Lower lobe of right lung (tissue), 2 donors: ENCODE measurements at regions not wholly inside any gene's neighbourhood (a gene's known extent, or its start where the extent isn't known, plus 50 kb on each side); places are given as distances from the start of the nearest gene placed in this dataset.

Source experiments
- ATAC-seq, 2 donors: fragments of 200-7000 bp; cut with Tn5 transposase; one replicate each; pipeline ENCODE4 v1.9.1; 2020 to 2022; ENCODE audit warnings: mild to moderate bottlenecking in 2 of 2, moderate library complexity in 2 of 2
- DNase-seq: peaks from one replicate; pipeline ENCODE4 v3.0.0-alpha.2; 2020
- H3K27ac ChIP-seq: fragments of 200-600 bp; one replicate; pipeline ENCODE4 v1.8.0; 2022
- H3K27me3 ChIP-seq: fragments of 200-600 bp; one replicate; pipeline ENCODE4 v1.8.0; 2022; ENCODE audit warnings: low read depth
- H3K36me3 ChIP-seq: fragments of 200-600 bp; one replicate; pipeline ENCODE4 v1.8.0; 2022; ENCODE audit warnings: mild to moderate bottlenecking
- H3K4me1 ChIP-seq: fragments of 200-600 bp; one replicate; pipeline ENCODE4 v1.8.0; 2022
- H3K4me3 ChIP-seq: fragments of 200-600 bp; one replicate; pipeline ENCODE4 v1.8.0; 2022; ENCODE audit warnings: mild to moderate bottlenecking
- H3K9me3 ChIP-seq: fragments of 200-600 bp; one replicate; pipeline ENCODE4 v1.8.0; 2022
- CTCF ChIP-seq: fragments of 200-600 bp; IDR thresholded peaks from one replicate; pipeline ENCODE4 v1.8.0; 2022; ENCODE audit warnings: antibody characterized with exemption, mild to moderate bottlenecking
- intact Hi-C: fragments of 100-400 bp; cut with DNase I; formaldehyde crosslinking; loops from one replicate; pipeline ENCODE4 v1.11.0; 2022
- donor health status: DM: no; HTN: yes; CAD: no; lungs with severe emphysema.

- no peak for DNase-seq
Measured at GRCh38 chr3:20462723-20463122, 276.7 kb upstream of the SGO1 start.

DNA sequence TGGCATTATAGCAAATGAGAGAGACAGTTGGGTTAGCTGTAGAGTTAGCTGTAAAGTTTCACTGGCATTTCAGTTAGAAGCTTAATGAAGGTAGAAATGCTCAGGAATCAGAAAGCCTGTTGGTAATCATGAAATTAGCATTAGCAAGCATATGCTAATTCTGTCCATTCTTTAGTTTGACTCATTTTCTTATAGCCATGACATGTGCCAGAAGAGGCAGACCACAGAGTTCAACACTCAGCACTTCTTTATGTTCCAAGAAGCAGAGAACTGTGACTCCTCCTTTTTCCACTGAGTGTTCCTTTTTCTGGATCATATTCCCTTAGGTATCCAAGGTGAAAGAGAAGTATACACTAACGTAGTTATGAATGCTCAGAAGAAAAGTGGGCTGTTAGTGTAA, 276.2 kb upstream of the SGO1 start:
- intact Hi-C loops: no loop called here
- H3K27me3 ChIP-seq: no peaks in the 10 kb centered on the region
- ATAC-seq (no peak), DNase-seq (no peak)
- no peak overlapping the region for H3K27ac ChIP-seq
- no peak overlapping the region for H3K4me3 ChIP-seq
- H3K36me3 ChIP-seq: no peaks in the 10 kb centered on the region
- H3K9me3 ChIP-seq: no peaks in the 10 kb centered on the region
- no peaks in the 10 kb centered on the region for H3K4me1 ChIP-seq
- no peak for TF ChIP-seq CTCF

More at GRCh38 chr3:20462723-20463122, 276.7 kb upstream of the SGO1 start:
- intact Hi-C loops: no loop called here
- Histone ChIP-seq H3K4me1 (no peaks in the 10 kb centered on the region), H3K27me3 (no peaks in the 10 kb centered on the region), H3K36me3 (no peaks in the 10 kb centered on the region), H3K4me3 (no peak overlapping the region), H3K9me3 (no peaks in the 10 kb centered on the region), H3K27ac (no peak overlapping the region)
- no peak for TF ChIP-seq CTCF
- ATAC-seq: no peak

GRCh38 chr3:20458994-20459716, 273.1 kb upstream of the SGO1 start:
- Histone ChIP-seq H3K36me3 (no peaks in the 10 kb centered on the region), H3K4me3 (no peak overlapping the region), H3K4me1 (no peaks in the 10 kb centered on the region), H3K27ac (no peak overlapping the region), H3K9me3 (no peaks in the 10 kb centered on the region), H3K27me3 (no peaks in the 10 kb centered on the region)
- TF ChIP-seq CTCF: no peak
- intact Hi-C loops: no loop called here
- ATAC-seq (no peak), DNase-seq (no peak)

GRCh38 chr3:20456511-20456910, 270.5 kb upstream of the SGO1 start:
- Histone ChIP-seq H3K4me1 (no peaks in the 10 kb centered on the region), H3K36me3 (no peaks in the 10 kb centered on the region), H3K27me3 (no peaks in the 10 kb centered on the region), H3K9me3 (no peaks in the 10 kb centered on the region), H3K27ac (no peak overlapping the region), H3K4me3 (no peak overlapping the region)
- TF ChIP-seq CTCF: no peak
- DNase-seq: no peak
- ATAC-seq: no peak
- intact Hi-C loops: no loop called here

GRCh38 chr3:20451170-20451569, 265.2 kb upstream of the SGO1 start:
- Histone ChIP-seq H3K4me1 (no peaks in the 10 kb centered on the region), H3K9me3 (no peaks in the 10 kb centered on the region), H3K27me3 (no peaks in the 10 kb centered on the region), H3K4me3 (no peak overlapping the region), H3K27ac (no peak overlapping the region), H3K36me3 (no peaks in the 10 kb centered on the region)
- no peak for TF ChIP-seq CTCF
- ATAC-seq: no peak
- intact Hi-C loops: no loop called here
- no peak for DNase-seq
